Ishikawa (cell line): ENCODE measurements at regions not wholly inside any gene's neighbourhood (a gene's known extent, or its start where the extent isn't known, plus 50 kb on each side); places are given as distances from the start of the nearest gene placed in this dataset.

Source experiments
- CEBPB ChIP-seq: IDR thresholded peaks from 2 replicates; pipeline ENCODE4 v1.6.1; 2012
- CREB1 ChIP-seq: IDR thresholded peaks from 2 replicates; pipeline ENCODE4 v1.6.1; 2012; ENCODE audit warnings: low read depth
- EGR1 ChIP-seq: IDR thresholded peaks from 2 replicates; pipeline ENCODE4 v1.6.1; 2012
- EP300 ChIP-seq: IDR thresholded peaks from 2 replicates; pipeline ENCODE4 v1.6.1; 2012; ENCODE audit warnings: borderline replicate concordance
- FOXM1 ChIP-seq: IDR thresholded peaks from 2 replicates; pipeline ENCODE4 v1.6.1; 2012; ENCODE audit warnings: low read depth, borderline replicate concordance
- NFIC ChIP-seq: IDR thresholded peaks from 2 replicates; pipeline ENCODE4 v1.6.1; 2012
- RAD21 ChIP-seq: IDR thresholded peaks from 2 replicates; pipeline ENCODE4 v1.6.1; 2012; ENCODE audit warnings: low read depth
- TAF1 ChIP-seq: IDR thresholded peaks from 2 replicates; pipeline ENCODE4 v1.6.1; 2012; ENCODE audit warnings: low read depth, mild to moderate bottlenecking
- TCF12 ChIP-seq: IDR thresholded peaks from 2 replicates; pipeline ENCODE4 v1.6.1; 2012; ENCODE audit warnings: low read depth
- TEAD4 ChIP-seq: IDR thresholded peaks from 2 replicates; pipeline ENCODE4 v1.6.1; 2012
- YY1 ChIP-seq: IDR thresholded peaks from 2 replicates; pipeline ENCODE4 v1.6.1; 2012; ENCODE audit warnings: low read depth
- ZBTB7A ChIP-seq: IDR thresholded peaks from 2 replicates; pipeline ENCODE4 v1.6.1; 2012; ENCODE audit warnings: low read depth
- TF ChIP-seq, protein P1 (sequence below): IDR thresholded peaks from 2 replicates; pipeline ENCODE4 v1.6.1; 2012
- TF ChIP-seq, protein P2 (sequence below): IDR thresholded peaks from 2 replicates; pipeline ENCODE4 v1.6.1; 2012
- TF ChIP-seq, protein P3 (sequence below): IDR thresholded peaks from 2 replicates; pipeline ENCODE4 v1.6.1; 2012; ENCODE audit warnings: low read depth, mild to moderate bottlenecking

DNA sequence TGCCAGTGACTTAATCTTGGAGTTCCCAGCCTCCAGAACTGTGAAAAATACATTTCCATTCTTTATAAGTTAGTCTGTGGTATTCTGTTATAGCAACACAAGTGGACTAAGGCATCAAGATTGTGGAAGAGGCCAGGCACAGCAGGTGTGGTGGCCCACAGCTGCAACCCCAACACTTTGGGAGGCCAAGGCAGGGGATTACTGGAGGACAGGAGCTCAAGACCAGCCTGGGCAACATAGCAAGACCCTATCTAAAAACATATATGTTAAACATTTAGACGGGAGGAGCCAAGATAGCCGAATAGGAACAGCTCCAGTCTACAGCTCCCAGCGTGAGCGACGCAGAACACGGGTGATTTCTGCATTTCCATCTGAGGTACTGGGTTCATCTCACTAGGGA, 310.4 kb downstream of the FOXO1 start:
- TF ChIP-seq TAF1, result no peak
- TF ChIP-seq FOXM1, result no peak
- no peak for TF ChIP-seq NFIC
- TF ChIP-seq CREB1, result no peak
- TF ChIP-seq, protein P1, sequence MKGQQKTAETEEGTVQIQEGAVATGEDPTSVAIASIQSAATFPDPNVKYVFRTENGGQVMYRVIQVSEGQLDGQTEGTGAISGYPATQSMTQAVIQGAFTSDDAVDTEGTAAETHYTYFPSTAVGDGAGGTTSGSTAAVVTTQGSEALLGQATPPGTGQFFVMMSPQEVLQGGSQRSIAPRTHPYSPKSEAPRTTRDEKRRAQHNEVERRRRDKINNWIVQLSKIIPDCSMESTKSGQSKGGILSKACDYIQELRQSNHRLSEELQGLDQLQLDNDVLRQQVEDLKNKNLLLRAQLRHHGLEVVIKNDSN, result no peak
- no peak for TF ChIP-seq TCF12
- no peak for TF ChIP-seq ZBTB7A
- TF ChIP-seq, protein P2, sequence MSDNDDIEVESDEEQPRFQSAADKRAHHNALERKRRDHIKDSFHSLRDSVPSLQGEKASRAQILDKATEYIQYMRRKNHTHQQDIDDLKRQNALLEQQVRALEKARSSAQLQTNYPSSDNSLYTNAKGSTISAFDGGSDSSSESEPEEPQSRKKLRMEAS, result no peak
- TF ChIP-seq, protein P3, sequence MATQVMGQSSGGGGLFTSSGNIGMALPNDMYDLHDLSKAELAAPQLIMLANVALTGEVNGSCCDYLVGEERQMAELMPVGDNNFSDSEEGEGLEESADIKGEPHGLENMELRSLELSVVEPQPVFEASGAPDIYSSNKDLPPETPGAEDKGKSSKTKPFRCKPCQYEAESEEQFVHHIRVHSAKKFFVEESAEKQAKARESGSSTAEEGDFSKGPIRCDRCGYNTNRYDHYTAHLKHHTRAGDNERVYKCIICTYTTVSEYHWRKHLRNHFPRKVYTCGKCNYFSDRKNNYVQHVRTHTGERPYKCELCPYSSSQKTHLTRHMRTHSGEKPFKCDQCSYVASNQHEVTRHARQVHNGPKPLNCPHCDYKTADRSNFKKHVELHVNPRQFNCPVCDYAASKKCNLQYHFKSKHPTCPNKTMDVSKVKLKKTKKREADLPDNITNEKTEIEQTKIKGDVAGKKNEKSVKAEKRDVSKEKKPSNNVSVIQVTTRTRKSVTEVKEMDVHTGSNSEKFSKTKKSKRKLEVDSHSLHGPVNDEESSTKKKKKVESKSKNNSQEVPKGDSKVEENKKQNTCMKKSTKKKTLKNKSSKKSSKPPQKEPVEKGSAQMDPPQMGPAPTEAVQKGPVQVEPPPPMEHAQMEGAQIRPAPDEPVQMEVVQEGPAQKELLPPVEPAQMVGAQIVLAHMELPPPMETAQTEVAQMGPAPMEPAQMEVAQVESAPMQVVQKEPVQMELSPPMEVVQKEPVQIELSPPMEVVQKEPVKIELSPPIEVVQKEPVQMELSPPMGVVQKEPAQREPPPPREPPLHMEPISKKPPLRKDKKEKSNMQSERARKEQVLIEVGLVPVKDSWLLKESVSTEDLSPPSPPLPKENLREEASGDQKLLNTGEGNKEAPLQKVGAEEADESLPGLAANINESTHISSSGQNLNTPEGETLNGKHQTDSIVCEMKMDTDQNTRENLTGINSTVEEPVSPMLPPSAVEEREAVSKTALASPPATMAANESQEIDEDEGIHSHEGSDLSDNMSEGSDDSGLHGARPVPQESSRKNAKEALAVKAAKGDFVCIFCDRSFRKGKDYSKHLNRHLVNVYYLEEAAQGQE, result no peak
- no peak for TF ChIP-seq EP300
- no peak for TF ChIP-seq TEAD4
- no peak for TF ChIP-seq YY1
- TF ChIP-seq RAD21, result no peak

DNA sequence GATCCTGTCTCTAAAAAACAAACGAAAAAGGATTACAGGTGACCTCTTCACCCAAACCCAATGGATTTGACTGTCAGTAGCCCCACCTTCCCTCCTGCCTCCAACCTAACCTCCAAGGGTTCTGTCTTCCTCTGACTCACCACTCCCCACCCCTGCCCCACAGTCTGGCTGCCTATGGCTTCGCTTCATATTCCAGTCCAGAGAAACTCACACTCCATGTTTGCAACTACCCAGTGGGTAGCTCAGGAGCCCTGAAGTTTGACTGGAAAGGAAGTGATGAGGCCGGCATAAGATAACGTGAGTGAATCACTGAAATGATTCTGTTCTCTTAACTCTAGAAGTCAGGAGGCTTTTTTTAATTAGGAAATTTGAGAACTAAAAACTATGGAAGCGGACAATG, 303.9 kb downstream of the FOXO1 start:
- TF ChIP-seq, protein P2, result no peak
- no peak for TF ChIP-seq TEAD4
- TF ChIP-seq NFIC, result no peak

DNA sequence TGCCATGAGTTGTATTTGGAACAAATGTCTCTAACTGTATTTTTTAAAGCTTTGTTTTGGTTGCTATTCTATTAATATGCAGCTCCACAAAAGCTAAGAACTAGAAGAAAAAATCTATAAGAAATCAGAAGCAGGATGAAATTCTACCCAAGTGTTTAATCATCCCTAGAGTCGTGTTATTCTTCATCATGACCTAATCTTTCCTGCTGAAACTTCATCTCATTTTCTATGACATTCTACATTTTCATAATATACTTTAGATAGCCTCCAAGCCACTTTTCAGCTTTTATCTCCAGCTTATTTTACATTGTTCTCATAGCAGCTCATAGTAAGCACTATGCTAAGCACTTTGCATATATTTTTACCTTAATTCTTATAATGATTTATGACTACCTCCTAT, 302.8 kb downstream of the FOXO1 start:
- no peak for TF ChIP-seq TAF1
- no peak for TF ChIP-seq ZBTB7A
- TF ChIP-seq CEBPB, result no peak
- TF ChIP-seq EGR1, result no peak
- no peak for TF ChIP-seq EP300
- TF ChIP-seq TEAD4, result no peak
- TF ChIP-seq, protein P3, result no peak
- no peak for TF ChIP-seq NFIC
- no peak for TF ChIP-seq CREB1
- no peak for TF ChIP-seq FOXM1

DNA sequence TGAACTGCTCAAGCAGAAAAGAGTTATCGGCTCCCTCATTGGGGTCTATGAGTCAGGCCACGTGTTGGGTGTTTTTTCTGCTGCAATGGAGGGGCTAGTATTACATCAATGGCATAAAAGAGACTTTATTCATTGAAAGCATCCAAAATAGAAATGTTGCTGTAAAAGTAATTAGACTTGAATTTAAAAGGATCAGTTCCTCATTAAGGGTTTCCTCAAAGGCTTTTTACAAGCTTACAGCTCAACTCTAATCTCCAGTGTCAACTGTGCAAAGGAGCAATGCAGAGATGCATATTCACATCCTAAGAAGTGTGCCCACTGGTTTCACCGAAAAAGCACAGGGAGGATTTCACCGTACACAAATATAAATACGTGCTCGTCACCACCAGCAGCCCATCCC, 300.3 kb downstream of the FOXO1 start:
- no peak for TF ChIP-seq ZBTB7A
- TF ChIP-seq CEBPB, result no peak
- TF ChIP-seq RAD21, result no peak
- TF ChIP-seq TCF12, result no peak
- no peak for TF ChIP-seq EGR1
- TF ChIP-seq CREB1, result no peak
- no peak for TF ChIP-seq FOXM1

DNA sequence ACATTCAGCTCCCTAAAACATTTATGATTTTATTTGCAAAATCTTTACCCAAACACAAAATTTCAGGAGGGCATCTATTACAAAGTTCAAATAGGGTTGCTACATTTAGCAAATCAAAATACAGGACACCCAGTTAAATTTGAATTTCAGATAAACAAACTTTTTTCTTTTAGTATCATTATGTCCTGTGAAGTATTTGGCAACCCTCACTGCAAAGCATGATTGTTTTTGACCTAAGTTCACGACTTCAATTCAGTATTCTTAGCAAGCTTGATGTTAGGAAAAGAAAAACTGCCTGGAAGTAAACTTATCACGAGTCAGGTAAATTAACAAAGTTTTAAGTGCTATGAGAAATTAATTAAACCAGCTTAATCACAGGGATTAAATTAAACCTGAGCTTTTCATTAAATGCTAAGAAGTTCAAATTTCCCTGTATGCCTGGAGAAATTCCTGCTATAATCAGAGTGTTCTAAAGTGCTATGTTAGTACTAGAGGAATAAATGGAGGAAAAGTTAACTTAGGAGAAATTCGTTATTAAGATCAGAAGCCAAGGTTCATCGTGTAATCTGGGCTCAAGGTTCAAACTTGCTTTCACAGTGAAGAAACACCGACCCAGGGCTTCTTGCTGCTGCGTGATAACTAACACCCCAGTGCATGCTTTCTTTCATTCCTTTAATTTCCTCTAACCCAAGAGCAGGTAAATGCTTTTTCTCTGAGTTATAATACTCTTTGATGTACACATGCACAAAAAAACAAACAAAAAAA, 298.1 kb downstream of the FOXO1 start:
- no peak for TF ChIP-seq EGR1
- TF ChIP-seq NFIC, result no peak
- TF ChIP-seq, protein P3, result no peak
- TF ChIP-seq CEBPB, result no peak
- no peak for TF ChIP-seq YY1
- no peak for TF ChIP-seq TAF1
